AG04450 (cell line): ENCODE measurements at regions not wholly inside any gene's neighbourhood (a gene's known extent, or its start where the extent isn't known, plus 50 kb on each side); places are given as distances from the start of the nearest gene placed in this dataset.

Experiments used
- CTCF ChIA-PET: fragments of 300-600, 350-600 bp; formaldehyde crosslinking; extraction: SDS; loops from one replicate; lab custom pipeline; 2022; ENCODE audit warnings: antibody characterized with exemption, inconsistent platforms; lab: Charles Lee
- POLR2A ChIA-PET: fragments of 350-600 bp; formaldehyde crosslinking; extraction: SDS; loops from one replicate; lab custom pipeline; 2021; ENCODE audit warnings: antibody characterized with exemption, inconsistent platforms; lab: Yijun Ruan, JAX
- DNase-seq: peaks from one replicate; pipeline ENCODE4 v3.0.0-alpha.2; 2011; ENCODE audit warnings: low read depth, low spot score
- H3K27ac ChIP-seq: one replicate; pipeline ENCODE4 v1.5.1; 2012; ENCODE audit warnings: low read depth, low read length, control low read depth
- H3K27me3 ChIP-seq: one replicate; pipeline ENCODE4 v1.6.0; 2012; ENCODE audit warnings: low read length; ENCODE audit not compliant: control insufficient read depth, insufficient read depth
- H3K4me3 ChIP-seq: 2 replicates; pipeline ENCODE4 v1.5.1; 2011; ENCODE audit warnings: mild to moderate bottlenecking, low read depth, low read length, control low read depth
- H3K9me3 ChIP-seq: 2 replicates; pipeline ENCODE4 v1.5.1; 2012; ENCODE audit warnings: low read length; ENCODE audit not compliant: control insufficient read depth, insufficient read depth
- TF ChIP-seq, protein P1 (sequence below): IDR thresholded peaks from 2 replicates; pipeline ENCODE4 v1.5.1; 2011; ENCODE audit warnings: low read depth, low read length, control low read depth, inconsistent platforms

DNA sequence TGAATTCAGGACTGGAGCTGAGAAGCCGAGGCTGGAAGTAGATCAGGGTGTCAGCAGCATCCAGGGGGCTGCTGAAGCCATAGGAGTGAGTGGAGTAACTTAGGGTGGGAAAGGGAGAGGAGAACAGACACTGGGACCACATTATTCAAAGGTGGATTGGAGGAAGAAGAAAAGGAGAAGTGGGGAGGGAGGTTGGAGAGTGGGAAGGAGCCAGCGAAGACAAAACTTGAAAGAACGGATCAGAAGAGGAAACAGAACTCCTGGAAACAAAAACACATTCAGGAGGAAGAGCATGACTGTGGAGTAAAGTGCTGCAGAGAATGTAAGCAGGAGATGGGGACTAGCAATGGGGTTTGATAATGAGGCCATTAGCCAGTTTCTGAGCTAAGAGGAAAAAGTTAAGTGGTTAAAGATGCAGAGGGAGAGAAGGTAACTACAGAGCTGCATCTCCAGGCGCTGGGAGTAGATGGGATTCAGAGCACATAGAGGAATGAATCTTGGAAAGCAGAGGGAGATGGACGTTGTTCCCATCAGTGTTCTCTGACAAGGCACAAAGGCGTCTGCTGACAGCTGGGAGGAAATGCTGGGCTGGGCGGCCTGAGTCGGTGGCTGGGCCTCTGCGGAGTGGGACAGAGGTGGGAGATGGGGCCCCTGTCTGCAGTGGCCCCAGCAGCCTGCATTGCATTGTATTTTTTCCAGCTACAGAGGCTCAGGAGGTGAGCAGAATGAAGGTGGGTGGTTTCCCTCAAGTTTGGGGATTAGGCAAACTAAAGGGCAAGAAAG, 63.1 kb upstream of the LEP start:
- H3K27me3 ChIP-seq, result peaks cover 41% of the 10 kb centered on the region
- no peak for DNase-seq
- no peaks in the 10 kb centered on the region for H3K9me3 ChIP-seq
- CTCF ChIA-PET, result no interaction called here
- peak overlapping the region; percentile 2 for H3K27ac ChIP-seq
- POLR2A ChIA-PET, result no interaction called here
- TF ChIP-seq, protein P1, sequence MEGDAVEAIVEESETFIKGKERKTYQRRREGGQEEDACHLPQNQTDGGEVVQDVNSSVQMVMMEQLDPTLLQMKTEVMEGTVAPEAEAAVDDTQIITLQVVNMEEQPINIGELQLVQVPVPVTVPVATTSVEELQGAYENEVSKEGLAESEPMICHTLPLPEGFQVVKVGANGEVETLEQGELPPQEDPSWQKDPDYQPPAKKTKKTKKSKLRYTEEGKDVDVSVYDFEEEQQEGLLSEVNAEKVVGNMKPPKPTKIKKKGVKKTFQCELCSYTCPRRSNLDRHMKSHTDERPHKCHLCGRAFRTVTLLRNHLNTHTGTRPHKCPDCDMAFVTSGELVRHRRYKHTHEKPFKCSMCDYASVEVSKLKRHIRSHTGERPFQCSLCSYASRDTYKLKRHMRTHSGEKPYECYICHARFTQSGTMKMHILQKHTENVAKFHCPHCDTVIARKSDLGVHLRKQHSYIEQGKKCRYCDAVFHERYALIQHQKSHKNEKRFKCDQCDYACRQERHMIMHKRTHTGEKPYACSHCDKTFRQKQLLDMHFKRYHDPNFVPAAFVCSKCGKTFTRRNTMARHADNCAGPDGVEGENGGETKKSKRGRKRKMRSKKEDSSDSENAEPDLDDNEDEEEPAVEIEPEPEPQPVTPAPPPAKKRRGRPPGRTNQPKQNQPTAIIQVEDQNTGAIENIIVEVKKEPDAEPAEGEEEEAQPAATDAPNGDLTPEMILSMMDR, result no peak
- H3K4me3 ChIP-seq, result no peak overlapping the region

DNA sequence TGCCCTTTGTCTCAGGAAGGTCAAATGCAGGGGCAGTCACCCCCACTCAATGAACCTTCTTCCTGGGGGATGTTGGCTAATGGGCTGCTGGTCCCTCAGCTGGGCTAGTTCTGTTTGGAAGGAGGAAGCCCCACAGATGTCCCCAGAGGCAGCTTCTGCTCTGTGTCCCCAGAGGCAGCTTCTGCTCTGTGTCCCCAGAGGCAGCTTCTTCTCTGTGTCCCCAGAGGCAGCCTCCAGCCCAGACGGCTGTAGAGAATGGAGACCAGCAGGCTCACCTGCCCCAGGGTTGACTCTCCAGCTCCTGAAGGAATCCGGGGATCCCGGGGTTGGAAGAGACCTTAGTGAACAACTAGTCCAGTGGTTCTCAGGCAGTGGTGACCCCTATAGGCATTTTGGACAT, 62.5 kb upstream of the LEP start:
- Histone ChIP-seq H3K9me3 (no peaks in the 10 kb centered on the region), H3K4me3 (no peak overlapping the region), H3K27me3 (peaks cover 38% of the 10 kb centered on the region), H3K27ac (no peak overlapping the region)
- no peak for DNase-seq
- TF ChIP-seq, protein P1, result no peak
- ChIA-PET POLR2A (no interaction called here), CTCF (interaction anchor here (1.3 kb wide), 1 partner anchor 31 kb away, joined by 4 read pairs; no protein-coding TSS in a partner anchor)

DNA sequence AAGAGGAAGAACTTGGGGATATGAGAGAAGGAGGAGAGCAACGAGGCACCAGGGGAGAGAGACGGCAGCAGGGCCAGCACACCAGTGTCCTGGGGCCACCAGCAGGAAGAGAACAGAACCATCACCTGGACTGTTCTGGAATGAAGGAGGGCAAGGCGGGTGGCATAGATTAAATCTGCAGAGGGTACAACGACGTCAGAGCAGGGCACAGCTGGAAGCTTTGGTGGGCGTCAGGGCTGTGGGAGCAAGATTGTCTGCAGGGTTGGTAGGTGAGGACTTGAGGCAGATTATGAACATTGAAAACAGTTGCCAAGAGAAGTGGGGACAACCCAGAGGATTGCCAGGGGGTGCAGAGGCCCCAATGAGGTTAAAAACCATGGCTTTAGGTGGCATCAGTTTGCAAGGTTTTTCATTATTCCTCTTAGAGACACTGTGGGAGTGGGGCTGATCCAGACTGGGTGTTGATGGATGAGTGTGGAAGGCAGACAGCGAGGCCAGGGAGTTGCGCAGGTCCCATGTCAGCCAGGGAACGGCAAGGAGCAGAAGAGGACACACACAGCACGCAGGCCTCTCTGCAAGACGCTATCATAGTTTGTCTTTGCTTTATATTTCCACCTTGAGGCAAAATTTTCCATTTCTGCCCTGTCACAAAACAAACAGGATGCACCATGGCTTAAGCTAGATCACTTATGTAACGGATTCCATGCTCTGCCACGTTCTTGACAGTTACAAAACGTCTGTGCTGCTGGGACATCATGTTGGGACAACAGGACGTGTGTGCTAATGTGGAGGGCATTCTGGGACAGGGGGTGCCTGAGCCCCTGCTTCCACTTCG, 52.5 kb upstream of the LEP start:
- H3K27me3 ChIP-seq, result peaks cover 58% of the 10 kb centered on the region
- TF ChIP-seq, protein P1, result no peak
- POLR2A ChIA-PET, result no interaction called here
- CTCF ChIA-PET, result no interaction called here
- H3K4me3 ChIP-seq, result no peak overlapping the region
- no peak for DNase-seq
- H3K9me3 ChIP-seq, result peaks cover 3% of the 10 kb centered on the region; the same call in 1 of the 2 replicates
- no peak overlapping the region for H3K27ac ChIP-seq

DNA sequence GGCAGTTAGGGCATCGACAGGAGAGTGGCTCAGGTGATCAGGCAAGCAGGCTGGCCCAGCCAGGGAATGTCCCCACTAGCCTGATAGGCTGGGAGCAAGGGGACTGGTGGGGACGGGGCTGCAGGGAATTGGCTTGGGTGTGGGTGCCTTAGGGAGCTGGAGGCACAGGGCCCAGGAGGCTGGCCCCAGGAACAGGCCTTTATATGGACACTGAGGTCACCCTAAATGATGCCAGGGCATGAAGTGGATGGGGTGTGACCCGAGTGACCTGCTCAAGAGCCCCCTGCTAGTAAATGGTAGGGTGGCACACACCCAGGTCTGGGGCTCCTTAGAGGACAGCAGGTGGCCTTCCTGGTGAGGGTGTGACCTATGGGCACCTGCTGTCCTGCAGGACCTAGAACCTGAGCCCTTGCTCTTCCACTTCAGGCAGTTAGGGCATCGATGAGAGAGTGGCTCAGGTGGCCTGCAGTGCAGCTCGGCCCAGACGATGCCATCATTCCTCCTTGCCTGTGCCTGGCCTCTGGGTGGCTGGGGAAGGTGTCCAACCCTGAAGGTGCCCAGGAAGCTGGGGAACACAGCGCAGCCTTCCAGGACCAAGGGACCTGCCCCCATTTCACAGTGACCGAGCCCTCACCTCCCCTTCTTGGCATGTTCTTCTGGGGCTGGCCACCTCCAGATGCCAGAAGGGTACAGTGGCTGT, 51.7 kb upstream of the LEP start:
- Histone ChIP-seq H3K4me3 (no peak overlapping the region), H3K9me3 (peaks cover 4% of the 10 kb centered on the region), H3K27me3 (peaks cover 51% of the 10 kb centered on the region), H3K27ac (no peak overlapping the region)
- CTCF ChIA-PET, result no interaction called here
- TF ChIP-seq, protein P1, result no peak
- POLR2A ChIA-PET, result no interaction called here
- DNase-seq, result no peak
